HepG2 (cell line): ENCODE measurements at regions not wholly inside any gene's neighbourhood (a gene's known extent, or its start where the extent isn't known, plus 50 kb on each side); places are given as distances from the start of the nearest gene placed in this dataset.

Experiments used
- CAMTA2 ChIP-seq: sonication (generic); formaldehyde crosslinking; IDR thresholded peaks from 2 replicates; pipeline ENCODE4 v1.4.0; 2020; ENCODE audit warnings: mild to moderate bottlenecking, missing genetic modification reagents, borderline replicate concordance
- KLF13 ChIP-seq: sonication (generic); formaldehyde crosslinking; IDR thresholded peaks from 2 replicates; pipeline ENCODE4 v1.4.0; 2020; ENCODE audit warnings: mild to moderate bottlenecking, missing genetic modification reagents
- RBAK ChIP-seq: sonication (generic); formaldehyde crosslinking; IDR thresholded peaks from 2 replicates; pipeline ENCODE4 v1.5.1; 2020; ENCODE audit warnings: mild to moderate bottlenecking, missing genetic modification reagents
- SMARCC2 ChIP-seq: fragments of 450-650 bp; IDR thresholded peaks from 2 replicates; pipeline ENCODE4 v1.6.1; 2017; ENCODE audit warnings: antibody characterized with exemption, mild to moderate bottlenecking
- ZBTB38 ChIP-seq: sonication (generic); formaldehyde crosslinking; IDR thresholded peaks from 2 replicates; pipeline ENCODE4 v1.5.1; 2020; ENCODE audit warnings: mild to moderate bottlenecking, missing genetic modification reagents
- ZNF263 ChIP-seq: sonication (generic); formaldehyde crosslinking; IDR thresholded peaks from 2 replicates; pipeline ENCODE4 v1.4.0; 2020; ENCODE audit warnings: missing genetic modification reagents
- ZNF660 ChIP-seq: sonication (generic); formaldehyde crosslinking; IDR thresholded peaks from 2 replicates; pipeline ENCODE4 v1.5.1; 2020; ENCODE audit warnings: mild to moderate bottlenecking, low read depth, missing genetic modification reagents, borderline replicate concordance
- ZNF788 ChIP-seq: sonication (generic); formaldehyde crosslinking; IDR thresholded peaks from 2 replicates; pipeline ENCODE4 v1.5.0; 2020; ENCODE audit warnings: mild to moderate bottlenecking, missing genetic modification reagents, borderline replicate concordance
- ZNF878 ChIP-seq: sonication (generic); formaldehyde crosslinking; IDR thresholded peaks from 2 replicates; pipeline ENCODE4 v1.8.1; 2023; ENCODE audit warnings: mild to moderate bottlenecking, missing genetic modification reagents, moderate library complexity
- TF ChIP-seq, protein P1 (sequence below): sonication (generic); formaldehyde crosslinking; IDR thresholded peaks from 2 replicates; pipeline ENCODE4 v1.5.0; 2020; ENCODE audit warnings: missing genetic modification reagents
- TF ChIP-seq, protein P2 (sequence below): IDR thresholded peaks from 2 replicates; pipeline ENCODE4 v1.6.1; 2016; ENCODE audit warnings: low read depth, borderline replicate concordance
- TF ChIP-seq, protein P3 (sequence below): sonication (generic); formaldehyde crosslinking; IDR thresholded peaks from 2 replicates; pipeline ENCODE4 v1.4.0; 2020; ENCODE audit warnings: mild to moderate bottlenecking, missing genetic modification reagents
- TF ChIP-seq, protein P4 (sequence below): sonication (generic); formaldehyde crosslinking; IDR thresholded peaks from 2 replicates; pipeline ENCODE4 v1.4.0; 2020; ENCODE audit warnings: missing genetic modification reagents
- TF ChIP-seq, protein P5 (sequence below): sonication (generic); formaldehyde crosslinking; IDR thresholded peaks from 2 replicates; pipeline ENCODE4 v1.5.1; 2020; ENCODE audit warnings: missing genetic modification reagents, mild to moderate bottlenecking, borderline replicate concordance

DNA sequence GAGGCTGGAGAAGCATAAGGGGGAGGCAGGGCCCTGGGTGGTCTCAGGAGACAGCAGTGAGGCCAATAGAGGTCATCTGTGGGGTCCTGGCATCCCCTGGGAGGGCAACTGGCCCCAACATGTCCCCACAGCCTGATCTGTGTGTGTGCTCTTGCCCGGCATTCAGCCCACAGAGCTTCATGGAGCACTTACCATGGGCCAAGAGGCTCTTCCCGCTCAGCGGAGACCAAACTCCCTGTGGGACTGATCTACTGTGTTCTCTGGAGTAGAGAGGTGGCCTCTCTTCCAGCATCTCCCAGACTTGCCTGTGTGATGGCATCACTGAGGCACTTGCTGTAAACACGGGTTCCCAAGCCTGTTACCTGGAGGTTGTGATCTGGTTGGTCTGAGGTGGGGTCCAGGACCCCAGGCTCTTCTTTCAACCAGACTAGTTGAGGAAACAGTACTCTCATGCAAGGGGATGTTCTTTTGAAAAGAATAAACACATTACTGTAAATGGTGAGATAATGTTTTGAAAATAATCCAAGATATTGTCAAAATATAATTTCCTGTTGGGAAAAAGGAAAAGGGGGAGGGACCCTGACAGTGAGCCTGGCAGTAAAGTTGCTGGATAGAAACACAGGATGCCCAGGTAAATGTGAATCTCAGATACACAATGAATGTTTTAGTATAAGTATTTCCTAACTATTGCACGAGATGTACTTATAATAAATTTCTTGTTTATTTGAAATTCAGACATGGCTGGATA is 67.6 kb downstream of the SOWAHC start (continued):
- TF ChIP-seq, protein P1, sequence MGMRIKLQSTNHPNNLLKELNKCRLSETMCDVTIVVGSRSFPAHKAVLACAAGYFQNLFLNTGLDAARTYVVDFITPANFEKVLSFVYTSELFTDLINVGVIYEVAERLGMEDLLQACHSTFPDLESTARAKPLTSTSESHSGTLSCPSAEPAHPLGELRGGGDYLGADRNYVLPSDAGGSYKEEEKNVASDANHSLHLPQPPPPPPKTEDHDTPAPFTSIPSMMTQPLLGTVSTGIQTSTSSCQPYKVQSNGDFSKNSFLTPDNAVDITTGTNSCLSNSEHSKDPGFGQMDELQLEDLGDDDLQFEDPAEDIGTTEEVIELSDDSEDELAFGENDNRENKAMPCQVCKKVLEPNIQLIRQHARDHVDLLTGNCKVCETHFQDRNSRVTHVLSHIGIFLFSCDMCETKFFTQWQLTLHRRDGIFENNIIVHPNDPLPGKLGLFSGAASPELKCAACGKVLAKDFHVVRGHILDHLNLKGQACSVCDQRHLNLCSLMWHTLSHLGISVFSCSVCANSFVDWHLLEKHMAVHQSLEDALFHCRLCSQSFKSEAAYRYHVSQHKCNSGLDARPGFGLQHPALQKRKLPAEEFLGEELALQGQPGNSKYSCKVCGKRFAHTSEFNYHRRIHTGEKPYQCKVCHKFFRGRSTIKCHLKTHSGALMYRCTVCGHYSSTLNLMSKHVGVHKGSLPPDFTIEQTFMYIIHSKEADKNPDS (CRISPR knock-in tag), result no peak
- TF ChIP-seq, protein P2, sequence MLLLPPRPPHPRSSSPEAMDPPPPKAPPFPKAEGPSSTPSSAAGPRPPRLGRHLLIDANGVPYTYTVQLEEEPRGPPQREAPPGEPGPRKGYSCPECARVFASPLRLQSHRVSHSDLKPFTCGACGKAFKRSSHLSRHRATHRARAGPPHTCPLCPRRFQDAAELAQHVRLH, result no peak
- TF ChIP-seq SMARCC2 (no peak), CAMTA2 (CRISPR knock-in tag) (no peak), ZNF788 (CRISPR knock-in tag) (no peak), KLF13 (CRISPR knock-in tag) (no peak), RBAK (CRISPR knock-in tag) (no peak), ZNF878 (CRISPR knock-in tag) (no peak), ZNF660 (CRISPR knock-in tag) (no peak), ZBTB38 (CRISPR knock-in tag) (peak; percentile 66), ZNF263 (CRISPR knock-in tag) (0 out of 2 replicates have a peak, but pooled peaks have one; percentile 17)
- TF ChIP-seq, protein P3, sequence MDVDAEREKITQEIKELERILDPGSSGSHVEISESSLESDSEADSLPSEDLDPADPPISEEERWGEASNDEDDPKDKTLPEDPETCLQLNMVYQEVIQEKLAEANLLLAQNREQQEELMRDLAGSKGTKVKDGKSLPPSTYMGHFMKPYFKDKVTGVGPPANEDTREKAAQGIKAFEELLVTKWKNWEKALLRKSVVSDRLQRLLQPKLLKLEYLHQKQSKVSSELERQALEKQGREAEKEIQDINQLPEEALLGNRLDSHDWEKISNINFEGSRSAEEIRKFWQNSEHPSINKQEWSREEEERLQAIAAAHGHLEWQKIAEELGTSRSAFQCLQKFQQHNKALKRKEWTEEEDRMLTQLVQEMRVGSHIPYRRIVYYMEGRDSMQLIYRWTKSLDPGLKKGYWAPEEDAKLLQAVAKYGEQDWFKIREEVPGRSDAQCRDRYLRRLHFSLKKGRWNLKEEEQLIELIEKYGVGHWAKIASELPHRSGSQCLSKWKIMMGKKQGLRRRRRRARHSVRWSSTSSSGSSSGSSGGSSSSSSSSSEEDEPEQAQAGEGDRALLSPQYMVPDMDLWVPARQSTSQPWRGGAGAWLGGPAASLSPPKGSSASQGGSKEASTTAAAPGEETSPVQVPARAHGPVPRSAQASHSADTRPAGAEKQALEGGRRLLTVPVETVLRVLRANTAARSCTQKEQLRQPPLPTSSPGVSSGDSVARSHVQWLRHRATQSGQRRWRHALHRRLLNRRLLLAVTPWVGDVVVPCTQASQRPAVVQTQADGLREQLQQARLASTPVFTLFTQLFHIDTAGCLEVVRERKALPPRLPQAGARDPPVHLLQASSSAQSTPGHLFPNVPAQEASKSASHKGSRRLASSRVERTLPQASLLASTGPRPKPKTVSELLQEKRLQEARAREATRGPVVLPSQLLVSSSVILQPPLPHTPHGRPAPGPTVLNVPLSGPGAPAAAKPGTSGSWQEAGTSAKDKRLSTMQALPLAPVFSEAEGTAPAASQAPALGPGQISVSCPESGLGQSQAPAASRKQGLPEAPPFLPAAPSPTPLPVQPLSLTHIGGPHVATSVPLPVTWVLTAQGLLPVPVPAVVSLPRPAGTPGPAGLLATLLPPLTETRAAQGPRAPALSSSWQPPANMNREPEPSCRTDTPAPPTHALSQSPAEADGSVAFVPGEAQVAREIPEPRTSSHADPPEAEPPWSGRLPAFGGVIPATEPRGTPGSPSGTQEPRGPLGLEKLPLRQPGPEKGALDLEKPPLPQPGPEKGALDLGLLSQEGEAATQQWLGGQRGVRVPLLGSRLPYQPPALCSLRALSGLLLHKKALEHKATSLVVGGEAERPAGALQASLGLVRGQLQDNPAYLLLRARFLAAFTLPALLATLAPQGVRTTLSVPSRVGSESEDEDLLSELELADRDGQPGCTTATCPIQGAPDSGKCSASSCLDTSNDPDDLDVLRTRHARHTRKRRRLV (CRISPR knock-in tag), result no peak
- TF ChIP-seq, protein P4, sequence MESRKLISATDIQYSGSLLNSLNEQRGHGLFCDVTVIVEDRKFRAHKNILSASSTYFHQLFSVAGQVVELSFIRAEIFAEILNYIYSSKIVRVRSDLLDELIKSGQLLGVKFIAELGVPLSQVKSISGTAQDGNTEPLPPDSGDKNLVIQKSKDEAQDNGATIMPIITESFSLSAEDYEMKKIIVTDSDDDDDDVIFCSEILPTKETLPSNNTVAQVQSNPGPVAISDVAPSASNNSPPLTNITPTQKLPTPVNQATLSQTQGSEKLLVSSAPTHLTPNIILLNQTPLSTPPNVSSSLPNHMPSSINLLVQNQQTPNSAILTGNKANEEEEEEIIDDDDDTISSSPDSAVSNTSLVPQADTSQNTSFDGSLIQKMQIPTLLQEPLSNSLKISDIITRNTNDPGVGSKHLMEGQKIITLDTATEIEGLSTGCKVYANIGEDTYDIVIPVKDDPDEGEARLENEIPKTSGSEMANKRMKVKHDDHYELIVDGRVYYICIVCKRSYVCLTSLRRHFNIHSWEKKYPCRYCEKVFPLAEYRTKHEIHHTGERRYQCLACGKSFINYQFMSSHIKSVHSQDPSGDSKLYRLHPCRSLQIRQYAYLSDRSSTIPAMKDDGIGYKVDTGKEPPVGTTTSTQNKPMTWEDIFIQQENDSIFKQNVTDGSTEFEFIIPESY, result peak; percentile 64
- TF ChIP-seq, protein P5, sequence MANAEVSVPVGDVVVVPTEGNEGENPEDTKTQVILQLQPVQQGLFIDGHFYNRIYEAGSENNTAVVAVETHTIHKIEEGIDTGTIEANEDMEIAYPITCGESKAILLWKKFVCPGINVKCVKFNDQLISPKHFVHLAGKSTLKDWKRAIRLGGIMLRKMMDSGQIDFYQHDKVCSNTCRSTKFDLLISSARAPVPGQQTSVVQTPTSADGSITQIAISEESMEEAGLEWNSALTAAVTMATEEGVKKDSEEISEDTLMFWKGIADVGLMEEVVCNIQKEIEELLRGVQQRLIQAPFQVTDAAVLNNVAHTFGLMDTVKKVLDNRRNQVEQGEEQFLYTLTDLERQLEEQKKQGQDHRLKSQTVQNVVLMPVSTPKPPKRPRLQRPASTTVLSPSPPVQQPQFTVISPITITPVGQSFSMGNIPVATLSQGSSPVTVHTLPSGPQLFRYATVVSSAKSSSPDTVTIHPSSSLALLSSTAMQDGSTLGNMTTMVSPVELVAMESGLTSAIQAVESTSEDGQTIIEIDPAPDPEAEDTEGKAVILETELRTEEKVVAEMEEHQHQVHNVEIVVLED, result no peak
